SK-N-MC (cell line): ENCODE measurements at regions not wholly inside any gene's neighbourhood (a gene's known extent, or its start where the extent isn't known, plus 50 kb on each side); places are given as distances from the start of the nearest gene placed in this dataset.
"Not testable (repeated sequence)": the region's sequence is repeated elsewhere in the genome, so short reads cannot be mapped to it uniquely, and the experiment has no call there.

Experiments
- DNase-seq: peaks from one replicate; pipeline ENCODE4 v3.0.0-alpha.2; 2011; ENCODE audit warnings: low read depth, low spot score
- H3K27ac ChIP-seq: fragments of 200-600 bp; sonication (generic); 2 replicates; pipeline ENCODE4 v1.5.1; 2016; ENCODE audit warnings: mixed run types
- H3K36me3 ChIP-seq: fragments of 200-600 bp; sonication (generic); 2 replicates; pipeline ENCODE4 v1.6.1; 2017; ENCODE audit warnings: antibody characterized with exemption, low read length, mixed read lengths; ENCODE audit not compliant: insufficient read depth
- H3K4me3 ChIP-seq: fragments of 200-600 bp; sonication (generic); 2 replicates; pipeline ENCODE4 v1.5.1; 2016
- H3K9ac ChIP-seq: fragments of 200-600 bp; sonication (generic); 2 replicates; pipeline ENCODE4 v1.8.0; 2017; ENCODE audit warnings: mixed run types, mixed read lengths; ENCODE audit not compliant: insufficient read length
- H3K9me3 ChIP-seq: fragments of 200-600 bp; sonication (generic); 2 replicates; pipeline ENCODE4 v1.6.1; 2017; ENCODE audit warnings: low read depth, mild to moderate bottlenecking, antibody characterized with exemption, low read length, moderate library complexity, mixed read lengths
- EZH2 ChIP-seq: fragments of 200-600 bp; sonication (generic); IDR thresholded peaks from one replicate; pipeline ENCODE4 v1.6.1; 2017; ENCODE audit warnings: antibody characterized with exemption
- FOXP2 ChIP-seq: optimal IDR thresholded peaks from 2 replicates; pipeline ENCODE3; 2011; ENCODE audit warnings: mild to moderate bottlenecking, moderate library complexity; ENCODE audit not compliant: insufficient read depth; ENCODE audit errors: extremely low read length, control extremely low read depth
- POLR2AphosphoS5 ChIP-seq: IDR thresholded peaks from 2 replicates; pipeline ENCODE4 v1.6.1; 2012; ENCODE audit warnings: mild to moderate bottlenecking, low read depth, low read length, borderline replicate concordance

GRCh38 chr4:19575924-19576323 is 675.8 kb upstream of the SLIT2 start:
- no peak for TF ChIP-seq FOXP2
- no peak for TF ChIP-seq EZH2
- TF ChIP-seq POLR2AphosphoS5, result no peak
- no peak overlapping the region for H3K27ac ChIP-seq
- no peak overlapping the region for H3K9ac ChIP-seq
- H3K9me3 ChIP-seq, result no peaks in the 10 kb centered on the region
- DNase-seq, result no peak
- H3K36me3 ChIP-seq, result no peaks in the 10 kb centered on the region
- no peak overlapping the region for H3K4me3 ChIP-seq

- Histone ChIP-seq H3K4me3 (no peak overlapping the region), H3K9me3 (no peaks in the 10 kb centered on the region), H3K36me3 (no peaks in the 10 kb centered on the region), H3K9ac (no peak overlapping the region), H3K27ac (no peak overlapping the region)
- DNase-seq, result no peak
- TF ChIP-seq EZH2, result no peak
- no peak for TF ChIP-seq FOXP2
- no peak for TF ChIP-seq POLR2AphosphoS5
Measured at GRCh38 chr4:19566041-19566440, 685.7 kb upstream of the SLIT2 start.

- no peaks in the 10 kb centered on the region for H3K36me3 ChIP-seq
- TF ChIP-seq EZH2, result no peak
- no peak for TF ChIP-seq FOXP2
- TF ChIP-seq POLR2AphosphoS5, result no peak
- H3K4me3 ChIP-seq, result no peak overlapping the region
- H3K27ac ChIP-seq, result no peak overlapping the region
- no peaks in the 10 kb centered on the region for H3K9me3 ChIP-seq
- no peak overlapping the region for H3K9ac ChIP-seq
- no peak for DNase-seq
Measured at GRCh38 chr4:19562456-19562855, 689.2 kb upstream of the SLIT2 start.

- no peak for TF ChIP-seq FOXP2
- TF ChIP-seq POLR2AphosphoS5, result no peak
- no peak for TF ChIP-seq EZH2
- no peaks in the 10 kb centered on the region for H3K9me3 ChIP-seq
Measured at GRCh38 chr4:19557161-19557560, 694.5 kb upstream of the SLIT2 start.

GRCh38 chr4:19556276-19556675 is 695.4 kb upstream of the SLIT2 start:
- H3K9me3 ChIP-seq, H3K36me3 ChIP-seq, H3K27ac ChIP-seq, DNase-seq, H3K4me3 ChIP-seq, H3K9ac ChIP-seq: not testable (repeated sequence)

More at GRCh38 chr4:19557161-19557560, 694.5 kb upstream of the SLIT2 start:
- H3K4me3 ChIP-seq, result no peak overlapping the region
- H3K9ac ChIP-seq, result no peak overlapping the region
- H3K27ac ChIP-seq, result no peak overlapping the region
- DNase-seq, result no peak
- H3K36me3 ChIP-seq, result no peaks in the 10 kb centered on the region

GRCh38 chr4:19547463-19547862 is 704.2 kb upstream of the SLIT2 start:
- Histone ChIP-seq H3K4me3 (no peak overlapping the region), H3K9ac (no peak overlapping the region), H3K27ac (no peak overlapping the region), H3K36me3 (no peaks in the 10 kb centered on the region), H3K9me3 (no peaks in the 10 kb centered on the region)
- no peak for TF ChIP-seq EZH2
- TF ChIP-seq POLR2AphosphoS5, result no peak
- no peak for DNase-seq

GRCh38 chr4:19544446-19545125 is 707.1 kb upstream of the SLIT2 start:
- no peak for DNase-seq
- TF ChIP-seq POLR2AphosphoS5 (no peak), FOXP2 (no peak), EZH2 (no peak)
- no peaks in the 10 kb centered on the region for H3K9me3 ChIP-seq

GRCh38 chr4:19540859-19541540 is 710.7 kb upstream of the SLIT2 start:
- no peak overlapping the region for H3K27ac ChIP-seq
- no peak for DNase-seq
- H3K9ac ChIP-seq, result no peak overlapping the region
- TF ChIP-seq POLR2AphosphoS5 (no peak), EZH2 (no peak), FOXP2 (no peak)
- no peaks in the 10 kb centered on the region for H3K36me3 ChIP-seq
- H3K4me3 ChIP-seq, result no peak overlapping the region
- H3K9me3 ChIP-seq, result no peaks in the 10 kb centered on the region

More at GRCh38 chr4:19544446-19545125, 707.1 kb upstream of the SLIT2 start:
- Histone ChIP-seq H3K4me3 (no peak overlapping the region), H3K9ac (no peak overlapping the region), H3K27ac (no peak overlapping the region), H3K36me3 (no peaks in the 10 kb centered on the region)

GRCh38 chr4:19539201-19539600 is 712.5 kb upstream of the SLIT2 start:
- H3K27ac ChIP-seq, result no peak overlapping the region
- no peak for DNase-seq
- no peaks in the 10 kb centered on the region for H3K36me3 ChIP-seq
- H3K9ac ChIP-seq, result no peak overlapping the region
- no peaks in the 10 kb centered on the region for H3K9me3 ChIP-seq
- no peak overlapping the region for H3K4me3 ChIP-seq
- no peak for TF ChIP-seq EZH2
- no peak for TF ChIP-seq POLR2AphosphoS5
- no peak for TF ChIP-seq FOXP2
